ENCODE measurements at regions not wholly inside any gene's neighbourhood (a gene's known extent, or its start where the extent isn't known, plus 50 kb on each side); places are given as distances from the start of the nearest gene placed in this dataset.
"Not testable (repeated sequence)": the region's sequence is repeated elsewhere in the genome, so short reads cannot be mapped to it uniquely, and the experiment has no call there.

DNA sequence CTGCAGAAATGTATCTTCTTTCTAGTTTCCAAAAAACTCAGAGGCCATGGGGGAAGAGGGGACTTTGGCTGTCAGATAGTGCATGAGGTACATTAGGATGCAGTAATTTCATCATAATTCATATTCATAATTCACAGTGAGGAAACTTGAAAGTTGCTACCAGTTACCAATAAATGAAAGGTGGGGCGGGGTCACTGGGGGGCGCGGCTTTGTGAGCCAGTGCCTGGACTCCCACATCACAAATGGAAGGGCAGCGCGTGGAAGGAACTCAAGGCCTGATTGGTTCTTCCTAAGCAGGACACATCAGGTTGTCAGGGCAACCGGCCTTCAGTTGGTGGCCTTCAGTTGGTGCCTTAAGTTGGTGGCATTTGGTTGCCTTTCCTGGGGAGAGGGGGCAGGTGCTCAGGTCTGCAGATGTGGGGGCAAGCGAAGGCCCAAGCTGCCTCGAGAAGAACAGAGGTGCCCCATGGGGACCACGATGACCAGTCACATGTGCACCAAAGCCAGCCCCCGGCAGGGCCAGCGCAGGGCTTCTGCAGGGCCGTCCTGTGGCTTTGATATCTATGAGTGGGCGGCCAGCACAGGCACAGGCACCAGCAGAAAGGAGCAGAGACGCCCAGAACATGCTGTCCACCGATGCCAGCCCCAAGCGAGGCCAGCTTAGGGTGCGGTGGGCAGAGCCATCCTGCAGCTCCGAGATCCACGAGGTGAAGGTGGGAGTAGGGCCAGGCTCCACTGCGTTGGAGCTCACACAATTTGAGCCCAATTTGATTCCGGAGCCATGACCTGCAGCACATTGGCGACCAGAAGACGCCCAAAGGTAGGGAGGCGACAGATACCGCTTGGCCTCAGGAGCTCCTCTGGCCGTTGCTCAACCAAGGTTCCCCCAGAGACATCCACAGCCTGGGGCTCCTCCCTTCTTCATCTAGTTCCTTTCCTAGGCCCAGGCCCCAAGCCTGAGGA lies 3248.2 kb upstream of the OR11H1 start:
- H3K36me3 Mint-ChIP-seq (ENCODE audit: low read depth); H3K4me3 Mint-ChIP-seq; DNase-seq; CTCF ChIA-PET; H3K9me3 Mint-ChIP-seq; H3K27me3 Mint-ChIP-seq (ENCODE audit: low read depth); intact Hi-C loops (cut with micrococcal nuclease); H3K4me1 Mint-ChIP-seq (ENCODE audit: low read depth); H3K27ac Mint-ChIP-seq: not testable (repeated sequence)

DNA sequence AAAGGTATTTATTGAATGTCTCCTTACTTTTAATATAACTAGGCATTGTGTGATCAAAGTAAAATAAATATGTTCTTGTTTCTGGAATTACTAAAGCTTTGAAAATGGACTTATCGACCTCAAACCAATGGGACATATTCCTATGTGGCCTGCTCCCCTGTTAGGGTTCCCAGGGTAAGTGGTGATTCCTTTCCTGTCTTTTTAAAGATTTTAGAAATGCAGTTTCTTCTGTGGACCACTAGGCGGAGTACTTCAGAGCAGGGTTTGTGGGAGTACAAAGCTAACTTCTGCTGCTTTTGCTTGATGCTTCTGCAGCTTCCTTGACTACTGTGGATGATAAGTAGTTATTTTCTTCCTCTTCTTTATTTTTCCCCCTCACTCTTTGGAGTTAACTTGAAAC lies 3243.3 kb upstream of the OR11H1 start:
- H3K27ac Mint-ChIP-seq; H3K4me3 Mint-ChIP-seq; H3K36me3 Mint-ChIP-seq (ENCODE audit: low read depth); intact Hi-C loops (cut with micrococcal nuclease); H3K27me3 Mint-ChIP-seq (ENCODE audit: low read depth); CTCF ChIA-PET; H3K9me3 Mint-ChIP-seq; H3K4me1 Mint-ChIP-seq (ENCODE audit: low read depth): not testable (repeated sequence)
- peak; percentile 3 for DNase-seq

- H3K4me3 Mint-ChIP-seq; CTCF ChIA-PET; H3K27me3 Mint-ChIP-seq (ENCODE audit: low read depth); H3K27ac Mint-ChIP-seq; H3K36me3 Mint-ChIP-seq (ENCODE audit: low read depth); intact Hi-C loops (cut with micrococcal nuclease); H3K4me1 Mint-ChIP-seq (ENCODE audit: low read depth); H3K9me3 Mint-ChIP-seq; DNase-seq: not testable (repeated sequence)
Measured at GRCh38 chr22:12297351-12297750, 3230.6 kb upstream of the OR11H1 start.
